GM12872 (cell line): ENCODE measurements at regions not wholly inside any gene's neighbourhood (a gene's known extent, or its start where the extent isn't known, plus 50 kb on each side); places are given as distances from the start of the nearest gene placed in this dataset.

ENCODE experiments used
- CTCF ChIP-seq: IDR thresholded peaks from 3 replicates; pipeline ENCODE4 v1.5.1; 2011; ENCODE audit warnings: low read depth, mild to moderate bottlenecking, low read length, moderate library complexity; ENCODE audit not compliant: insufficient read depth

- TF ChIP-seq CTCF = no peak
Measured at GRCh38 chr12:59314209-59314608, 281.6 kb upstream of the SLC16A7 start.

GRCh38 chr12:59304077-59304721, 291.6 kb upstream of the SLC16A7 start:
- TF ChIP-seq CTCF = no peak

GRCh38 chr12:59298296-59298695, 297.5 kb upstream of the SLC16A7 start:
- no peak for TF ChIP-seq CTCF

- no peak for TF ChIP-seq CTCF
Measured at GRCh38 chr12:59294221-59294620, 301.6 kb upstream of the SLC16A7 start.

GRCh38 chr12:59282999-59283398, 312.8 kb upstream of the SLC16A7 start:
- no peak for TF ChIP-seq CTCF

GRCh38 chr12:59268295-59268809, 327.5 kb upstream of the SLC16A7 start:
- no peak for TF ChIP-seq CTCF

- no peak for TF ChIP-seq CTCF
Measured at GRCh38 chr12:59260202-59260601, 335.6 kb upstream of the SLC16A7 start.
